SK-N-SH treated with all-trans-retinoic acid at 6 μM for 48 hours (cell line): ENCODE measurements at regions not wholly inside any gene's neighbourhood (a gene's known extent, or its start where the extent isn't known, plus 50 kb on each side); places are given as distances from the start of the nearest gene placed in this dataset.
"Not testable (repeated sequence)": the region's sequence is repeated elsewhere in the genome, so short reads cannot be mapped to it uniquely, and the experiment has no call there.

Source experiments
- ATAC-seq: fragments of 200-7000 bp; cut with Tn5 transposase; 3 replicates; pipeline ENCODE4 v1.9.1; 2020; ENCODE audit warnings: mild to moderate bottlenecking, moderate library complexity
- ARNTL ChIP-seq: fragments of 450-650 bp; formaldehyde crosslinking; IDR thresholded peaks from 2 replicates; pipeline ENCODE4 v1.5.0; 2020; ENCODE audit warnings: low read depth, mild to moderate bottlenecking, moderate library complexity, borderline replicate concordance
- BACH2 ChIP-seq: fragments of 250-450 bp; sonication (Bioruptor Pico); IDR thresholded peaks from 2 replicates; pipeline ENCODE4 v1.9.0; 2021; ENCODE audit warnings: mild to moderate bottlenecking, borderline replicate concordance
- CREB5 ChIP-seq: fragments of 250-450 bp; sonication (Bioruptor Pico); IDR thresholded peaks from 2 replicates; pipeline ENCODE4 v1.5.1; 2020; ENCODE audit warnings: low read depth, mild to moderate bottlenecking, moderate library complexity
- CSDC2 ChIP-seq: fragments of 250-450 bp; sonication (Bioruptor Pico); IDR thresholded peaks from 2 replicates; pipeline ENCODE4 v1.5.0; 2020; ENCODE audit warnings: mild to moderate bottlenecking, moderate library complexity
- CSRNP3 ChIP-seq: fragments of 250-450 bp; sonication (Bioruptor Pico); IDR thresholded peaks from 2 replicates; pipeline ENCODE4 v1.5.1; 2021; ENCODE audit warnings: mild to moderate bottlenecking, moderate library complexity
- ESRRG ChIP-seq: fragments of 250-450 bp; sonication (Bioruptor Pico); IDR thresholded peaks from 2 replicates; pipeline ENCODE4 v1.6.1; 2021; ENCODE audit warnings: mild to moderate bottlenecking
- GLIS3 ChIP-seq: fragments of 250-450 bp; sonication (Bioruptor Pico); IDR thresholded peaks from 2 replicates; pipeline ENCODE4 v1.5.0; 2020; ENCODE audit warnings: mild to moderate bottlenecking, moderate library complexity
- ISL1 ChIP-seq: fragments of 250-450 bp; sonication (Bioruptor Pico); IDR thresholded peaks from 2 replicates; pipeline ENCODE4 v2.1.2; 2022; ENCODE audit warnings: mild to moderate bottlenecking, moderate library complexity
- OSR1 ChIP-seq: fragments of 250-450 bp; sonication (Bioruptor Pico); IDR thresholded peaks from 2 replicates; pipeline ENCODE4 v1.8.0; 2022; ENCODE audit warnings: moderate library complexity, mild to moderate bottlenecking, inconsistent platforms
- PATZ1 ChIP-seq: fragments of 250-450 bp; sonication (Bioruptor Pico); IDR thresholded peaks from 2 replicates; pipeline ENCODE4 v1.8.0; 2020; ENCODE audit warnings: mild to moderate bottlenecking, moderate library complexity, borderline replicate concordance
- PPARA ChIP-seq: fragments of 250-450 bp; sonication (Bioruptor Pico); IDR thresholded peaks from 2 replicates; pipeline ENCODE4 v1.5.0; 2020; ENCODE audit warnings: mild to moderate bottlenecking, borderline replicate concordance
- RARB ChIP-seq: fragments of 250-450 bp; sonication (Bioruptor Pico); IDR thresholded peaks from 2 replicates; pipeline ENCODE4 v1.8.0; 2021; ENCODE audit warnings: mild to moderate bottlenecking, moderate library complexity
- SNAI2 ChIP-seq: fragments of 250-450 bp; sonication (Bioruptor Pico); IDR thresholded peaks from 2 replicates; pipeline ENCODE4 v1.5.0; 2020; ENCODE audit warnings: mild to moderate bottlenecking, moderate library complexity
- TCF4 ChIP-seq: fragments of 250-450 bp; sonication (Bioruptor Pico); IDR thresholded peaks from 2 replicates; pipeline ENCODE4 v1.8.0; 2021; ENCODE audit warnings: mild to moderate bottlenecking, moderate library complexity, borderline replicate concordance
- TOX ChIP-seq: fragments of 250-450 bp; sonication (Bioruptor Pico); IDR thresholded peaks from 2 replicates; pipeline ENCODE4 v1.8.0; 2021; ENCODE audit warnings: mild to moderate bottlenecking, moderate library complexity, borderline replicate concordance
- TSHZ2 ChIP-seq: fragments of 250-450 bp; sonication (Bioruptor Pico); IDR thresholded peaks from 2 replicates; pipeline ENCODE4 v1.5.0; 2020; ENCODE audit warnings: mild to moderate bottlenecking, moderate library complexity
- ZC3H10 ChIP-seq: fragments of 250-450 bp; sonication (Bioruptor Pico); IDR thresholded peaks from 2 replicates; pipeline ENCODE4 v1.5.1; 2021; ENCODE audit warnings: mild to moderate bottlenecking, moderate library complexity
- ZFP30 ChIP-seq: fragments of 450-650 bp; formaldehyde crosslinking; IDR thresholded peaks from 2 replicates; pipeline ENCODE4 v1.5.0; 2022; ENCODE audit warnings: mild to moderate bottlenecking, moderate library complexity
- ZNF565 ChIP-seq: fragments of 450-650 bp; formaldehyde crosslinking; conservative IDR thresholded peaks from 2 replicates; pipeline ENCODE4 v1.5.0; 2020; ENCODE audit warnings: low read depth, mild to moderate bottlenecking, moderate library complexity
- ZNF70 ChIP-seq: fragments of 450-650 bp; formaldehyde crosslinking; IDR thresholded peaks from 2 replicates; pipeline ENCODE4 v1.5.0; 2020; ENCODE audit warnings: mild to moderate bottlenecking, moderate library complexity
- ZNF8 ChIP-seq: fragments of 450-650 bp; formaldehyde crosslinking; IDR thresholded peaks from 2 replicates; pipeline ENCODE4 v1.5.0; 2020; ENCODE audit warnings: mild to moderate bottlenecking, moderate library complexity
- TF ChIP-seq, protein P1 (sequence below): fragments of 250-450 bp; sonication (Bioruptor Pico); IDR thresholded peaks from 2 replicates; pipeline ENCODE4 v1.8.0; 2021; ENCODE audit warnings: low read depth, mild to moderate bottlenecking, moderate library complexity, borderline replicate concordance

DNA sequence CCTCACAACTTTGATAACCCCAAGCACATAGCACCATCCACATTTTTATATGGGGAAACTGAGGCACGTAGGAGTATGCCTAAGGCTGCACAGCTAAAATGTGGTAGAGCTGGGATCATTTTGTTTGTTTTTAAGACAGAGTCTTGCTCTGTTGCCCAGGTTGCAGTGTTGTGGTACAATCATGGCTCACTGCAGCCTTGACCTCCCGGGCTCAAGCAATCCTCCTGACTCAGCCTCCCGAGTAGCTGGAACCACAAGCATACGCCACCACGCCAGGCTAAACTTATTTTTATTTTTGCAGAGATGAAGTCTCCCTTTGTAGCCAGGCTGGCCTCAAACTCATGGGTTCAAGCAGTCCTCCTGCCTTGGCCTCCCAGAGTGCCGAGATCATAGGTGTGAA lies 81.0 kb upstream of the GSE1 start:
- ATAC-seq = no peak
- no peak for TF ChIP-seq CSDC2
- no peak for TF ChIP-seq GLIS3 (CRISPR knock-in tag)
- TF ChIP-seq, protein P1, sequence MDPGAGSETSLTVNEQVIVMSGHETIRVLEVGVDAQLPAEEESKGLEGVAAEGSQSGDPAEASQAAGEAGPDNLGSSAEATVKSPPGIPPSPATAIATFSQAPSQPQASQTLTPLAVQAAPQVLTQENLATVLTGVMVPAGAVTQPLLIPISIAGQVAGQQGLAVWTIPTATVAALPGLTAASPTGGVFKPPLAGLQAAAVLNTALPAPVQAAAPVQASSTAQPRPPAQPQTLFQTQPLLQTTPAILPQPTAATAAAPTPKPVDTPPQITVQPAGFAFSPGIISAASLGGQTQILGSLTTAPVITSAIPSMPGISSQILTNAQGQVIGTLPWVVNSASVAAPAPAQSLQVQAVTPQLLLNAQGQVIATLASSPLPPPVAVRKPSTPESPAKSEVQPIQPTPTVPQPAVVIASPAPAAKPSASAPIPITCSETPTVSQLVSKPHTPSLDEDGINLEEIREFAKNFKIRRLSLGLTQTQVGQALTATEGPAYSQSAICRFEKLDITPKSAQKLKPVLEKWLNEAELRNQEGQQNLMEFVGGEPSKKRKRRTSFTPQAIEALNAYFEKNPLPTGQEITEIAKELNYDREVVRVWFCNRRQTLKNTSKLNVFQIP (CRISPR knock-in tag) = no peak
- no peak for TF ChIP-seq ZNF70 (CRISPR knock-in tag)
- no peak for TF ChIP-seq RARB (CRISPR knock-in tag)
- TF ChIP-seq OSR1 = no peak
- no peak for TF ChIP-seq ISL1
- no peak for TF ChIP-seq PPARA (CRISPR knock-in tag)
- TF ChIP-seq CSRNP3 = no peak
- no peak for TF ChIP-seq ZFP30 (CRISPR knock-in tag)
- no peak for TF ChIP-seq TCF4 (CRISPR knock-in tag)
- no peak for TF ChIP-seq CREB5 (CRISPR knock-in tag)
- TF ChIP-seq SNAI2 (CRISPR knock-in tag) = no peak
- TF ChIP-seq ZNF565 = no peak
- TF ChIP-seq PATZ1 (CRISPR knock-in tag) = no peak
- no peak for TF ChIP-seq ESRRG
- TF ChIP-seq ZNF8 (CRISPR knock-in tag) = no peak
- no peak for TF ChIP-seq TOX (CRISPR knock-in tag)

DNA sequence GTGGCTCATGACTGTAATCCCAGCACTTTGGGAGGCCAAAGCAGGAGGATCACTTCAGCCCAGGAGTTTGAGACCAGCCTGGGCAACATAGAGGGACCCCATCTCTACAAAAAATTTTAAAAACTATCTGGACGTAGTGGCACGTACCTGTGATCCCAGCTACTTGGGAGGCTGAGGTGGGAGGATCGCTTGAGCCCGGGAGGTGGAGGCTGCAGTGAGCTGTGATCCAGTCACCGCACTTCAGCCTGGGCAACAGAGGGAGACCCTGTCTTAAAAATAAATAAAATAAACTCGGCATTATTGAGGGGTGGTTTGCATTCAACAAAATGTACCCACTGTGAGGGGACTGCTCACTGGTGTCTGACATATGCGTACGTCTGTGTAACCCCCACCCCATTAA lies 79.5 kb upstream of the GSE1 start:
- ATAC-seq = not testable (repeated sequence)

DNA sequence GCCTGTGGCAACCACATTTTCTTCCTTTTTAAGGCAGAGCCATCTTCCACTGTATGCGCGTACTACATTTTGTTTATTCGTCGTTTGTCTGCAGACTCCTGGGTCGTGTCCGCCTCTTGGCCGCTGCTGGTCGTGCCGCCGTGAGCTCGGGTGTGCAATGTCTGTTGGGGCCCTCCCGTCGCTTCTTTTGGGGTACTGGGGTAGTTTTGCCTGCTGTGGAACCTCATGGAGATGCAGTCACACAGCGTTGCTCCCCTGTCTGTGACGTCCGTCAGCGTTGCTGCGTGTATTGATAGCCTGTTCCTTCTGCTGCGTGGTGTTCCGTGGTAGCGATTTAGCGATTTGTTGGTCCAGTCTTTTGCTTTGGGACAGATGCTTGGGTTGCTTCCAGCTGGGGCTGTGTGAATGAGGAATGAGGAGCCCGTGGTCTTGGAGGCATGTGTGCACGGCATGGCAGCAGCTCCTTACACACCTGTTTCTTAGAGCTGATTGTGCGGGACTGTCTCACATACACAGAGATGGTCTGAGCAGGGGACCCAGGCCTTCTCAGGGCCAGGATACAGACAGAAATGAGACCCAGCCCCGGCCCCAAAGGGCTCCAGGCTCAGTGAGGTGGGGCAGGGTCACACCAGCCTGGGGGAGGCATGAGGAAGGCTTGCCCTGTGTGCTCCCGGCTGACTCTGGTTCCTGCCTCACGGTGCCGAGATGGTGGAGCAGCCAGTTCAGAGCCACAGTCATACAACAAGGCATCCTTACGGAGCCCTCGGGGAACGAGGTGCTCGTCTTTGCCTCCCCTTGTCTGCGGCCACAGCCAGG lies 78.4 kb upstream of the GSE1 start:
- no peak for ATAC-seq
- TF ChIP-seq ISL1 = no peak
- no peak for TF ChIP-seq ZFP30 (CRISPR knock-in tag)
- TF ChIP-seq TSHZ2 (CRISPR knock-in tag) = no peak
- no peak for TF ChIP-seq ZC3H10 (CRISPR knock-in tag)
- no peak for TF ChIP-seq ARNTL (CRISPR knock-in tag)
- TF ChIP-seq ZNF70 (CRISPR knock-in tag) = no peak
- TF ChIP-seq ZNF8 (CRISPR knock-in tag) = no peak
- TF ChIP-seq CREB5 (CRISPR knock-in tag) = no peak
- TF ChIP-seq, protein P1 (CRISPR knock-in tag) = no peak
- no peak for TF ChIP-seq PATZ1 (CRISPR knock-in tag)
- TF ChIP-seq RARB (CRISPR knock-in tag) = no peak
- no peak for TF ChIP-seq GLIS3 (CRISPR knock-in tag)
- no peak for TF ChIP-seq BACH2
- no peak for TF ChIP-seq ESRRG
- no peak for TF ChIP-seq OSR1
